ENCODE measurements at regions not wholly inside any gene's neighbourhood (a gene's known extent, or its start where the extent isn't known, plus 50 kb on each side); places are given as distances from the start of the nearest gene placed in this dataset.
"Not testable (repeated sequence)": the region's sequence is repeated elsewhere in the genome, so short reads cannot be mapped to it uniquely, and the experiment has no call there.

DNA sequence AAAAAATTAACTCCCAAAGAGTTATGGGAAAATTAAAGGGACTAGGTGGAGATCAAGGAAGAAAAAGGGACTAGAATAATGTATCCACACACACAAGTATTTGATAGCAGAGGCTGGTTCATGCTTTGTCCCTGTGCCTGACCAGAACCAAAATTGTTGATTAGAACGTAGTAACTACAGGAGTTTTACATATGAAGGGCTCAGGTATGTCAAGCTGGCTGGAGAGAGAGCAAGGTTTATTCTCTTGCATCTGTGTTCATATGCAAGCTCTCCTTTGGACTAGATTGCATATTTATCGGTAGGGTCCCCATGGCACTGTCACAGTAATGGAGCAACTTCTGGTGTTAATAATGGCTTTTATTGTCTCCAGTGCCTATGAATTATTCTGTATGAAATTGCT, 239.9 kb upstream of the TRPM3 start:
- DNase-seq = no peak

DNA sequence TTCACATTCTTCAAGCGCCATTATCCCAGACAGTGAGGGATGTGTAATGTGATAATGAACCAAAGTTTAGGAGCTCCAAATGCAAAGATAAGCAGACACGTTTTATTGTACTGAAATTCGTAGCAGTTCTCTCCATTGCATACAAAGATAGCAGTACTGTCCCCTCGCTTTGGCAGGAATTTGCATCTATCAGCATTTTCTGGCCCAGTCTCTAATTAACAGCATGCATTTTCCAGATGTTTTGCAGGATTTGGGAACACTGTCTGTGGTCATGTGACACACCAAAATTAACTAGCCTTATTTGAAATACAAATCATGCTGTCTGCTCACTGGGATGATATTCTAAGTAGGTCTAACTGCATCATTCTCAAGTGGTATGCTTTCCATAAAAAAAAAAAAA, 235.9 kb upstream of the TRPM3 start:
- no peak for DNase-seq

DNA sequence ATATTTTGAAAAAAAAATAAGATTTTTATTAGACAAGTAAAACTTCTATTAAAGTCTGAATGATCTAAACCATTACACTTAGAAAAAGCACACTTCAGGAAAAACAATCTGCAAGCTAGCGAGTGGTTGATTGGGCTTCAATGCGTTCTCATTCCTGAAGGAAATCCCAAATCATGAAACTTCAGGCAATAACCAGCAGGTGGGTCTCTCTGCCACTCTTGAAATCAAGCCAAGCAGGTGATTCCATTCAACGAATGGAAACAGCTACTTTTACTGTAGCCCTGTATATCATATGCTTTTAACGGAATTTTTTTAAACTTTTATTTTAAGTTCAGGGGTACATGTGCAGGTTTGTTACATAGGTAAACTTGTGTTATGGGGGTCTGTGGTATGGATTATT, 234.5 kb upstream of the TRPM3 start:
- DNase-seq = peak; percentile 3 to 82 (median 57)

DNA sequence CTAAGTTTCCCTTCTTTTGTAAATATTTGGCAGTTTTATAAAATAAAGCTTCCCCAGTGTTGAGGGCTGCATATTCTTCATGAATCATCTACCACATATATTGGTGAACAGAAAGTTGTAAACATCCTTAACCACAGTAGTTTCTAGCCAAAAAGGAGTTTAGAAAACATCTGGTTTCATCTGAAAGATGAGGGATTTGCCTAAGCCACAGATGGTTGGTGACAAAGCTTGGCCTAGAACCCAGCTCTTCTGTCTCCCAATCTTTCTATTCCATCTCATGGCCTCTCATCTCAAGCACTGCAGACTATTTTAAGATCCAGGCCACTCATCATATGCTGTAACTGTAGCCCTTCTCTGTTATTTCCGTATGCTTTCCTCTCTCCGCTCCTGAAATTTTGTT, 232.3 kb upstream of the TRPM3 start:
- DNase-seq = no peak

DNA sequence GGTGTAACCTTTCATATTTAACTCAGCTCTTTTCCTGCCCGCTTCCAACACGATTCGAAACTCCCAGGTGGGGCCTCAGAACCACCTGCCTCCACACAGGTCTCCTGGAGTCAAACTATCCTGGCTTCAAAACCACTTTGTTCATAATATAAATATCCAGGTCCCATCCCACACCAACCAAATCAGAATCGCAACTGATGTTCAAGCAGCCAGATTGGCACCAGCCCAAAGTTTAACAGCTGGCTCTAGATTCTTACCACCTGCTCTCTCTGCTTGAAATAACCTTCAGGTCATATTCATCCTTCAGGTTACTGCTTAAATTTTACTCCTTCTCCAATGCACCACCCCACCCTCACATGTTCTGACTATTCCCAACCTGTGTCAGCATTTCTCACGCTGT, 231.4 kb upstream of the TRPM3 start:
- peak in 2 of 3 experiments; percentile 18 to 54 for DNase-seq

DNA sequence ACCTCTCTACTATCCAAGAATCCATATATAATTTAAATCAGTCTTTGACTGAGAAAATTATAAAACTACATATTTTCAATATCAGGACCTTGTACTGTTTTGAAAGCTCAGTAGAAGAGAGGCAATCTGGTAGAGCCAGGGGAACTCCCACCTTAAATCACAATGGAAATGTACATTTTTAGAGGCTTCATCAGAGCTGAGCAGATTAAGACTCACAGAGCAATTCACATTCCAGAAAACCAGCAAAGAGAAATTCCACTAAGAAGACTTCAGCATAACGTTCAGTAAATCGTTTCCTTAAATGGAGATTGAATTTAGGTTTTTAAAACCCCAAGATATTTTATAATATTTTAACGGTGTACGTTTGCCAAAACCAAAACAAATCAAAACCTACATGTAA, 227.8 kb upstream of the TRPM3 start:
- no peak for DNase-seq

DNA sequence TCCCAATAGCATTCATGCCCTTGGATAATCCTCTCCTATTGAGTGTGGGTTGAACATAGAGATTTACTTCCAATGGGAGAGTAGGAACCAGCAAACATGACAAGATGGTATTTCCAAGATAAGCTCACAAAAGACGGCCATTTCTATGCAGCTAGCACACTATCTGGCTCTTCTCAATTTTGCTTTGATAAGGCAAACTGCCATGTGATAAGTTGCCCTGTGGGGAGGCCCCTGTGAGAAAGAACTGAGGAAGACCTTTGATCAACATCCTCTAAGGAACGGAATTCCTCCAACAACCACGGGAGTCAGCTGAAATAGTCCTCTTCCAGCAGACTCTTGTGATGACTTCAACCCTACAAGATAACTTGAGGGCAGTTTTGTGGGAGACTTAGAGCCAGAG, 211.9 kb upstream of the TRPM3 start:
- no peak for DNase-seq

DNA sequence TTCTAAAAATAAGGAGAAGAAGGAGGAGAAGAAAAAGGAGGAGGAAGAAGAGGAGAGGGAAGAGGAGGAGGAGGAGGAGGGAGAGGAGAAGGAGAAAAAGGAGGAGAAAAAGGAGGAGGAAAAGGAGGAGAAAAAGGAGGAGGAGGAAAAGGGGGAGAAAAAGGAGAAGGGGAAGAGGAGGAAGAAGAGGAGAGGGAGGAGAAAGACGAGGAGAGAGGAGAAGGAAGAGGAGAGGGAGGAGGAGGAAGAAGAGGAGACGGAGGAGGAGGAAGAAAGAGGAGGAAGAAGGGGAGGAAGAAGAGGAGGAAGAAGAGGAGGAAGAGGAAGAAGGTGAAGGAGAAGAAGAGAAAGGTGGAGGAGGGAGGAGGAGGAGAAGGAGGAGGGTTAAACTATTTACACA, 210.2 kb upstream of the TRPM3 start:
- no peak for DNase-seq

DNA sequence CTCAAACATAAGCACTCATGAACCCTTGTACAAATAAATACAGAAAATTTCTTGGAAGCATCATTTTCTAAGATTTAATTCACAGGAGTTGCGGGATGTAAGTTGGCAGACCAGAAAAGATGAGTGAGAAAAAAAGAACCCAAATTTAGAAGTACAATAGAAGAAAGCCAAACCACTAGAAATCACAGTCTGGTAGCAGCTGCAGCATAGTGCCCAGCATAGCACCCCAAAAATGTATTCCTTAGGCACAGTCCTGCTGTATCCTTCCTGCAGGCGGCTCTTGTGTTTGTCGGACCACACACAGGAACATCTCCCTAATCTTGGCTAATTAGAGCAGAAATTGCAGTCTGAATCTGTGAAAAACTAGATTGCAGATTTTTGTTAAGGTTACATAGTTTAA, 208.5 kb upstream of the TRPM3 start:
- DNase-seq = no peak

DNA sequence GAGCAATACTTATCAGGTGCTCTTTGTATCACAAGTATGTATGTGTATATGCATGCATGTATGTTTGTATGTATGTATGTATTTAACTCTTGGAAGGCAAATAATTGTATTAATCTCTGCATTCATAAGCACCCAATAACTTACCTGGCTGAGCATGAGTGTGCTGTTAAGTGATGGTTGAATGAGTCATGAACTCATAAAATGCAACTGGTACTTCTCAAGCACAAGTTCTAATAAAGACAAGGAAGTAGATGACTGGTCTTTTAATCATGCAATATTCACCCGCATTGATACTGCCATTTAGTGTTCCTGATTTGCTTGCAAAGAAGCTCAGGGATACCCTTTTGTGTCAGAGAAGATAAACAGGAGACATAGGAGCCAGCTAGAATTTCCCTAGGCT, 204.9 kb upstream of the TRPM3 start:
- DNase-seq = no peak

DNA sequence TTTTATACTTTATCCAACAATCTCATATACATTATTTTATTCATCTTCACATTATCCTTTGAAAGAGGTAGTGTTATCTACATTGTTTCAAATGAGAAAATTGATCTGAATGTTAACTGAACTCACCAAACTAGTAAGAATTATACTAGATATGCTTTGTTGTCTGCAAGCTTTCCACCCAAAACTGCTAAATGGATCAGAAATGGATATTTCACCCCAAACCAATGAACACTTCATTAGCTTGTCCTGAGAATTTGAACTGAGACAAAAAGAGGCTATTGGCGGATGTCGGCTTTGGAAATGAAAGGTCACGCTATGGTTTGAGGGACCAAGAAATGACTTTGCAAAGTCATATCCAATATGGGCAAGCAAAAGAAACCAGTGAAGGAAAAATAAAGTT, 201.9 kb upstream of the TRPM3 start:
- DNase-seq = no peak

DNA sequence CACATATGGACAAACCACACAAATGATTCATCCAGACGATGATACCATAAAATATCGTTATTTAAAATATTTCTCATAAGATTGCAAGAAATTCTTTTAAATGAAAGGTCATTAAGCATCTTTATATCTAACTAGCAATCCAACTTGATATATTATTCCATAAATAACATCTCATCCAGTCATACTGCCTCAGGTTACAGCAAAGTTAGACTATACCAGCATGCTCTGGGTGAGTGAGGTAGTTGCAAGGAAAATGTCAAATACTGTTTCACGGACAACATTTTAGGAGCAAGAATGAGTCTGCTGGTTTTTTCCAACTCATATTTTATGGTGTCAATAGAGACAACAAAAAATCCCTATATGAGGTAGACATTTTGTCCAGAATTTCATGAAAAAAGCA, 200.9 kb upstream of the TRPM3 start:
- DNase-seq = no peak

DNA sequence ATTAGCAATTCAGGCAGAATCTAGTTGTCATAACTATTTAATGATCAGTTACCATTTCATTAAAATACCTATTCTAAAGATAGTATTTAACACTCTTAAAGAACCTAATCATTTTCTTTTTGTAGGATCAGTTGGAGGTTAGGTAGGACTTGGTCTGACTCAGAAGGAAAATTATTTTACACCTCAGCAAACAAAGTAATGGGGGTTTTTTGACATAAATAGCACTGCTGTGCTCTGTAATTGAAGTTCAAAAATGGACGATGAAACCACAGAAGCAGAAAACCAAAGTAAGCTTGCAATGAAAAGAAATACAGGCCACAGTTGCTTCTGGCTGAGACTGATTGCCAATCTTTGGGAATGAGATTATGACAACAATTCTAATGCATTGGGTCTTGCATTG, 187.0 kb upstream of the TRPM3 start:
- peak in 1 of 3 experiments; percentile 49 for DNase-seq

DNA sequence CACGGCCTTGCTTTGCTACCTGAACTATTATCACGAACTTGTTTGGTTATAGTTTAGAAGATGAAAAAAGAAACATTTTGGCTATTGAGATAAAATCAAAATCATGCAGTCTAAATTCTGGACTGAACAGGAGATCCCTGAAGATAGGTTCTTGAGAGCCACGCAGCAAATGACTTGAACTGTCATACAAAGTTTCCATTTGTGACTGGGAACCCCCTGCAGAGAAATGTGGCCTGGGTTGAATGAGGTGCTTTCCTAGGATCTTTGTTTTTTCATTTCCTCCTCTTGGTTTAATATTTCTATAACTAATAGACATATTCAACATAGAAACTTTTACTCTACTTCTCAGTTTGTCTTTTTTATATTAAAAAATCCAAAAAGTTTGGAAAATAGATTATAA, 184.7 kb upstream of the TRPM3 start:
- DNase-seq = no peak

DNA sequence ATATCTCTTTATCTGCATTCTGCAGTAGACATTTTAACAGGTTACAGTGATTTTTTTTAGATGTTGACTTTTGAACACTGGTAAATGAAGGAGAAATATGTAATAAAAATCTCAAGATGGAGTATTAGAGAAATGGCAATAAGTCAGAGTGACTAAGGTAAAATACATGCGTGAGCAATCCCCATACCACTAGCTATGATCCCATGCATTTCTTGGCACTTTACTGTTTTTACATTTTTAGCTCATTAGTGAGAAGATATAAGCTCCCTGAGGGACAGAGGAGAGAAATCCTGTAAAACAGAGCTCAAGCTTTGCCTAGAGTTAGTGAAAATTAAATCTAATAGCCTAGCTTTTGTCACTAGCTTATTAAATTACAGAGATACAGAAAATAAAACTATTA, 181.9 kb upstream of the TRPM3 start:
- no peak for DNase-seq

DNA sequence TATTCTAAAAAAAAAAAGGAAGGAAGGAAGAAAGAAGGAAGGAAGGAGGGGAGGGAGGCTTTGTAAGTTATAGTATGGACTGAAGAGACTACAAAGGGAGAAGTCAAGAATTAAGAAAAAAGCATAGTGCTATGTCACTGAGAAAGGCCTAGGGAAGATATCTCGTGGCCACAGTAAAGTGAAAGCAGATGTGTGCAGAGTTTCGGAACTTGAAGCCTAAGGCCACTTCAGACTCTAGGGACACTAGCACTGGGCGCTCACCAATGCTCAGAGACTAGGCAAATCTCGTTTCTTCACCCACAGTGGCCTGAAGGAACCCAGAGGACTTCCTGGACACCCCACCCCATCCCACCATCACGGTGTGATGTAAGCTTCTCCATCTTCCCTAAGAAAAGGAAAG, 181.4 kb upstream of the TRPM3 start:
- no peak for DNase-seq

DNA sequence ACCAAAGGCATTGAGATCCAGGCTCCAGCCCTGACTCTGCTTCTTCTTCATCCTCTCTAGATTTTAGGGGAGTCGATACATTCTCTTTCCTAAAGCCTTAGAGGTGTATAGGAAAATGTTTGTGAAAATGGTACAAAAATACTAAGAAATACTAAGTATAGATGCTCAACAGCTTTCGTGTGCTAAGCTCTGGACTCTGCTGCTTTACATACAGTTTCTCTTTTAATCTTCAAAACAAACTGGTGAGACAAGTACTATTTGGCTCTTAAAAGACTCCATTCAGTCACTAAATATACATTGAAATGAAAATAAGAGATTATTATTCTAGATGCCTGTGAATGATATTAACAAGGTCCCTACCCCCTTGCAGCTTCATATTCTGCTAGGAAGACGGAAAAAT, 174.5 kb upstream of the TRPM3 start:
- no peak for DNase-seq

DNA sequence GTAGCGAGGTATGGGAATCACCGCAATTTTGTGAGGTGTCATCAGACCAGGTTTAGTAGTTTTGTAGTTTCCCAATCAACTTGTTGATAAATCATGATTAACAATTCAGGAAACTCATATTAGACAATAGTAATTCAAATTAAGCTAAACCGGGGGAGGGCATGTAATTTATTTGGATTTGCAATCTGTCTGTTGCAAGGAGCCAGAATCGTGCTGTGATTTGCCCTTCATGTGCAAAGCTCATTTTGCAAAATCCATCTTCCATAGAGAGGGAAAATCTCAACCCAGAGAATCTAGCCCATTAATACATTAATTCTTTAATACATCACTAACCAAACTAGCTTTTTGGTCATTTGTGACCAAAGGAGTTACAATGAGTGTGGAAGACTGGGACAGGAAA, 164.7 kb upstream of the TRPM3 start:
- peak in 1 of 3 experiments; percentile 37 for DNase-seq

DNA sequence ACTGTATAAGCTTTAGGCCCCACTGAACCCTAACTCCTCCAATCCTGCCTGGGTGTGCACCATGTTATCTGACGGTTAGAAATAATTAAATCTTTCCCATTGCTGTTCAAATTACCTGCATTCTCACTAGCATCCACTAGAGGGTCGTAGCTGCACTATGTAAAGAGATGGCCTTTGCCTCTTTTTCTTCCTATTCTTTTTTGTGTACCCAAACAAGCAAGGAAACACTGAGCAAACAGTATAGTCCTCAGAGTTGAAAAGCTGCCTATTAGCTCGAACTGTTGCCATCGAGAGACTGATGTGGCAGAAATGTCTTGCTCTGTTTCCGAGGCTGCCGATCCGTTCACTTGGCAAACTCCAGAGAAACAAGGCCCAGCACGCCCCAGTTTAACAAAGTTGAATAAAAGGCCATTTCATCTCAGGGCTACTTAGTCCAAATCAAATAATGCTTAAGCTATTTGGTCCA, 163.8 kb upstream of the TRPM3 start:
- DNase-seq = peak; percentile 57 to 95 (median 70)

DNA sequence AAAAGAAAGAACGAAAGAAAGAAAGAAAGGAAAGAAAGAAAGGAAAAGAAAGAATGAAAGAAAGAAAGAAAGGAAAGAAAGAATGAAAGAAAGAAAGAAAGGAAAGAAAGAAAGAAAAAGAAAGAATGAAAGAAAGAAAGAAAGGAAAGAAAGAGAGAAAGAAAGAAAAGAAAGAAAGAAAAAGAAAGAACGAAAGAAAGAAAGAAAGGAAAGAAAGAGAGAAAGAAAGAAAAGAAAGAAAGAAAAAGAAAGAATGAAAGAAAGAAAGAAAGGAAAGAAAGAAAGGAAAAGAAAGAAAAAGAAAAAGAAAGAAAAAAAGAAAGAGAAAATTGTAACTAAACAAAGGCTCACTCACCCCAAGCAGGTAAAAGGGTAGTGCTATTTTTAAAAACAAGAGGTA, 160.7 kb upstream of the TRPM3 start:
- DNase-seq = not testable (repeated sequence)

DNA sequence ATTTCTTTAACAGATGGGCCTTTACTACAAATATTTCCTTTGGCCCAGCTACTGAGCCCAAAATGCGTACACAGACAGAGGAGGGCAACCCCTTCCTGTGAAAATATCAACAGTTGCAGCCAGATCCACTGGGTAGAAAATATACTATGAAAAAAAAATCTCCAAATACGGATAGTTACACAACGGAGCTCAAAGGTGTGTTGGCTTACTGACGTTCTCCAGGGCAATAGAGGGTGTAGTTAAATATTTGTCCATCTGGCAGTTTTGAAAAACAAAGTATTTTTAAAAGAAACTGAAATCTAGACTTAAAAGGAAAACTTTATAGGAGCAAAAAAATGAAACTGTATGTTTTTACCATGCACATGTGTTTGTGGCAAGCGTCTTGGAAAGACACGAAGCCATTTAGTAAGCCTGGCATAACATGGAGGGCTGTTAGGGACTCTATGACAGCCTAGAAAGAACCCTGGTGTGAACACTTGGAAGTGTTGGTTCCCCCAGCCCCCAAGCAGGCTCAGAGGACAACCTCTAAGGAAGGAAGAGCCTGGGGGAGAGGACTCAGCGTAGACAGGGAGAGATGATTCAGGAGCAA, 157.8 kb upstream of the TRPM3 start:
- DNase-seq = no peak

DNA sequence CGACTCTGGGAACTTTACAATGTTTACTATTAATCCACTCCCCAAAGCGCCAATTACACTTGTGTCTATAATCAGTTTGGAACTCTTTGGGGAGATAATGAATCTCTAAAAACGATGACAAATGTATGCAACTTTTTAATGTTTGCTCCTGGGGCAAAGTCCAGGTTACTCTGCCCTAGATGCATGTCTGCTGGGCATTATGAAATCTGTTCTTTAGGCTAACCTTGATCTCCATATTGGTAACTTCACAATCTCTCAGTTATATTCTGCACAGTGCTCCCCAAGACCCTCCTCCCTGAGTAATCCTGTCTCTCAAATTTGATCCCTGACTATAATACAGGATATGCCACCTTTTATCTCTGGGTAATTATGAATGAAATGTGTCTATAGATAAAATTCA, 152.2 kb upstream of the TRPM3 start:
- no peak for DNase-seq

DNA sequence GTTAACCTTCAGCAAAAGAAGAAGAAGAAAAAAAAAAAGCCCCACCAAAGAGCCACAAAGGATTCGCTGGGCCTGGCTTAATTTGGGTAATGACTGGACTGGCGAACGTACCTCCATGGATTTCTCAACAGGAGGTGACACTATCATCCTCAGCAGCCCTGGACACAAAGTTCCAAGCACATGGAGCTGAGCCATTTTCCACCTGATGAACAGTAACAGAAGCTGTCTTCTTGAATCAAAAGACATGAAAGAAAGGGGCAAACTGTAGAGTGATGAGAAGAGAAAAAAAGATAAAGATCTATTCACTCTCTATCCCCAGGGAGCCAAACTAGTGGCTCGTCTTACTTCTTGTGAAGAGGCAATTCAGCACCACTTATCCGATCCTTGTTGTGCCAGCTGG, 150.2 kb upstream of the TRPM3 start:
- DNase-seq = peak in 2 of 3 experiments; percentile 65 to 77

DNA sequence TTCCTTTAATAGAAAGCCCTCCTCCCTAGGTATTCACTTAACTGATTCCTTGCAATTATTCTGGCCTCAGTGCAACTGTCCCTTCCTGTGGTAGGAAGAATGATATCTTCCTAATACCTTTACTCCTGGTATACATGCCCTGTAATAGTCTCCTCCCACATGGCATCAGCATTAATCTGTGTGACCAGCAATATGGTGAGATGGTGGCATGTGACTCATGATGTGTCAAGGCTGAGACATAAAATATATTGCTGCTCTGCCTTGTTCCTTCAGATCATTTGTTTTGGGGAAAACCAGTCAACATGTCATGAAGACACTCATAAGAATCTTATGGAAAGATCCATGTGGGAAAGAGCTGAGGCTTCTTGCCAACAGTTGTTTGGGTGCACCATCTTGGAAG, 149.1 kb upstream of the TRPM3 start:
- DNase-seq = no peak

DNA sequence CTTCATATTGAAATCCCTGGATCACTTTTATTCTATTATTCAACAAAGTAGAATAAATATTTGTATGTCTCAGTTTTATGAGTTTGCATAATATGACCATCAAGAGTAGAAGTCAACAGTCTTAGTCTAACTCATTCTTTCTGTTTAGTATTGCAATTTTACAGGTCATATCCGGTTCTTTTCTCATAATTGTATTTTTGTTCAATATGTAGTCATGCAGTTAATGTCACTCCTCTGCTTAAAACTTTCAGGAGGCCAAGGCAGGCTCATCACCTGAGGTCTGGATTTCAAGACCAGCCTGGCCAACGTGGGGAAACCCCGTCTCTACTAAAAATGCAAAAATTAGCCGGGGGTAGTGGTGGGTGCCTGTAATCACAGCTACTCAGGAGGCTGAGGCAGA, 148.4 kb upstream of the TRPM3 start:
- DNase-seq = no peak

Measured in NCI-H1417 (cell line).